GM13977 (cell line): ENCODE measurements at regions not wholly inside any gene's neighbourhood (a gene's known extent, or its start where the extent isn't known, plus 50 kb on each side); places are given as distances from the start of the nearest gene placed in this dataset.

ENCODE experiments used
- DNase-seq: peaks from one replicate; pipeline ENCODE4 v3.0.0; 2012; ENCODE audit warnings: low spot score
- in situ Hi-C: fragments of 300-500 bp; cut with MboI; formaldehyde crosslinking; loops from one replicate; pipeline ENCODE4 v1.12.0; 2022; ENCODE audit warnings: low sequenced_read_pairs, low pct_unique_long_range_greater_than_20kb, mixed read lengths, inconsistent platforms; ENCODE audit not compliant: unreplicated experiment
- TF ChIP-seq, protein P1 (sequence below): IDR thresholded peaks from 2 replicates; pipeline ENCODE4 v1.5.1; 2012; ENCODE audit warnings: mild to moderate bottlenecking, control low read depth; ENCODE audit not compliant: insufficient read depth; ENCODE audit errors: extremely low read depth, missing control alignments

DNA sequence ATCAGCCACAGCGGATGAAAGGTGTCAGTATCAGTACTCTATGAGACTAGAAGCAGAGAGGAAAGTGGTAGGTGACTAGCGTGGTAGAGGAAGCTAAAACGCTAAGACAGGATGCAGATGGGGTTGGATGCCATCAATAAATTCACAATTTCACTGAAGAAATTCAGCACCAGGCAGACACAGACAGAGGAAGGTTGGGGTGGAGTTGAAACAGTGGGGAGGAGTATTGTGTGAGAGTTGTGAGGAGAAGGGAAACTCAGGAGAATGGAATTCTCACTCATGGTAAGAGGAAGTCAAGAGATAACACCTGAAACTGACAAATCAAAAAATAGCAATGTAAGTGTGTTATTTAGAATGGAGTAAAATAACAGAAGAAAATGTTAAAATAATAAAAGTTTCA lies 208.5 kb upstream of the DAB1 start:
- TF ChIP-seq, protein P1, sequence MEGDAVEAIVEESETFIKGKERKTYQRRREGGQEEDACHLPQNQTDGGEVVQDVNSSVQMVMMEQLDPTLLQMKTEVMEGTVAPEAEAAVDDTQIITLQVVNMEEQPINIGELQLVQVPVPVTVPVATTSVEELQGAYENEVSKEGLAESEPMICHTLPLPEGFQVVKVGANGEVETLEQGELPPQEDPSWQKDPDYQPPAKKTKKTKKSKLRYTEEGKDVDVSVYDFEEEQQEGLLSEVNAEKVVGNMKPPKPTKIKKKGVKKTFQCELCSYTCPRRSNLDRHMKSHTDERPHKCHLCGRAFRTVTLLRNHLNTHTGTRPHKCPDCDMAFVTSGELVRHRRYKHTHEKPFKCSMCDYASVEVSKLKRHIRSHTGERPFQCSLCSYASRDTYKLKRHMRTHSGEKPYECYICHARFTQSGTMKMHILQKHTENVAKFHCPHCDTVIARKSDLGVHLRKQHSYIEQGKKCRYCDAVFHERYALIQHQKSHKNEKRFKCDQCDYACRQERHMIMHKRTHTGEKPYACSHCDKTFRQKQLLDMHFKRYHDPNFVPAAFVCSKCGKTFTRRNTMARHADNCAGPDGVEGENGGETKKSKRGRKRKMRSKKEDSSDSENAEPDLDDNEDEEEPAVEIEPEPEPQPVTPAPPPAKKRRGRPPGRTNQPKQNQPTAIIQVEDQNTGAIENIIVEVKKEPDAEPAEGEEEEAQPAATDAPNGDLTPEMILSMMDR, result no peak
- no peak for DNase-seq
- in situ Hi-C loops, result no loop called here

DNA sequence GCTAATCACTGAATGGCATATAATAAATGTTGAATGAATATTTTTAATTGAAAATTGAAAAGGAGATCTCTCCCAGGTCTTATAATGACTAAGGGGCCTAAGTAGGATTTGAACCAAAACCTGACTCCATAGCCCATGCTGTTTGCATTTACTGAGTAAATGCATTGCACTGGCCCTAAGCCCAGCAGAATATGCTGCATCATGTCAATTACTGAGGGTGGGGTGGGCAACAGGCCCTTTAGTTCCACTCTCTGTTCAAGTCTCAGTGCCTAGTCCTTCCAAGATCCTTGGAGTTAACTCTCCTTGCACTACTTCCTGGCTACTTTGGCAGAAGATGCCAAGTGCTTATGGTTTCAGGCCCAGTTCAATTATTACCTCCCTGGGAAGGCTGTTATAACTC lies 203.8 kb upstream of the DAB1 start:
- in situ Hi-C loops, result no loop called here
- DNase-seq, result no peak
- TF ChIP-seq, protein P1, result no peak

DNA sequence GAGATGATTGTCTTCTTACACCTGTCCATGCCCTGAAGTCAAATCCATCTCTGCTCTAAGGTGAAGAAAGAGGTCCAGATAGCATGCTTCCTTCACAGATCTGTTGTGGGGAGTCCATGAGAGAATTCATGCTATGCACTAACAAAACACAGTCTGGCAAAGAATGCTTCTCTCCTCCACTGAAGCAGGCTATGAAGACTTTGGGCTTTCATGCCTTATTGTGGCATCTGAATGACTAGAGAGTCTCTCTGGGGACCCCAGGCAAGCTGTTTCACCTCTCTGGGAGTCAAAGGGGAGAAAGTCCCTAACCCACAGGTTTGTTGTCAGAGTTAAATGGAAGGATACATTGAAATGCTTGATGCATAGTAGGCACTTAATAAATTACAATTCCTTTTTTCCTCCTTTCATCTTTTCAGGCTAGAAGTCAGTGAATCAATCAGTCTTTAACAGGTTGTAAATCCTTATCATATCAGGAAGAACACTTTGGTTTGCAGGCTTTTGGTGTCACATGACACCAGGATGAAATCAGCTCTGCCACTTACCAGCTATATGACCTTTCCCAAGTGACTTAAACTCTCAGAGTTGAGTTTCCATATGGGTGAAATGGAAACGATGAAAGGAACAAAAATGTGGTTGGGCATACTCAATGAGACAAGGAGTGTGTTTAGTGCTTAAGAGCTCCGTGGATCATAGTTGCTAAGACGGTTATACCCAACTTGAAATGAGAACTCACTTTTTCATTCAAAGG lies 200.1 kb upstream of the DAB1 start:
- in situ Hi-C loops, result no loop called here
- TF ChIP-seq, protein P1, result no peak
- no peak for DNase-seq

GRCh38 chr1:57623039-57623790 lies 199.4 kb upstream of the DAB1 start:
- TF ChIP-seq, protein P1, result no peak
- DNase-seq, result no peak
- in situ Hi-C loops, result no loop called here

GRCh38 chr1:57621776-57622175 lies 197.9 kb upstream of the DAB1 start:
- TF ChIP-seq, protein P1, result no peak
- no peak for DNase-seq
- in situ Hi-C loops, result no loop called here

DNA sequence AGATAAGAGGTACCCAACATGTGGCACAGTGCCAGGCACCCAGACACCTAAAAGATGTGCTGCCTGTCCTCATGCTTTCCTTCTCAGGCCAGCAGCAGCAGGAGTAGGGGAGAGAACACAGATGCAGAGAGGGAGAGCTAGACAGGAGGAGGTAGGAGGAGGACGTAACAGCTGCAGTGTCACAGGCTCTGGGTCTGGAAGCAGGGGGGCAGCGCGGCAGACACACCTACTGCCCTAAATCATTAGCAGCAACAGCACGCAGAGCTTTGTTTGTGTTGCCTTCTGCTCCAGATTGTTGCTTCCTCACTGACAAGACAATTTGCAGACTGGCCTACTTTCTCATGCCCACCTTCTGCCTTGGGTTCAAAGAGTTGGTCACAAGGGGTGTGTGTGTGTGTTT lies 196.7 kb upstream of the DAB1 start:
- DNase-seq, result no peak
- in situ Hi-C loops, result no loop called here
- TF ChIP-seq, protein P1, result no peak
